Jurkat, Clone E6-1 (cell line): ENCODE measurements at regions not wholly inside any gene's neighbourhood (a gene's known extent, or its start where the extent isn't known, plus 50 kb on each side); places are given as distances from the start of the nearest gene placed in this dataset.

ENCODE experiments used
- DNase-seq: peaks from one replicate; pipeline ENCODE4 v3.0.0-alpha.2; 2011; ENCODE audit warnings: low read depth, low spot score
- H3K4me3 ChIP-seq: 2 replicates; pipeline ENCODE4 v1.5.1; 2011; ENCODE audit warnings: mild to moderate bottlenecking, low read length, control low read depth, moderate library complexity

DNA sequence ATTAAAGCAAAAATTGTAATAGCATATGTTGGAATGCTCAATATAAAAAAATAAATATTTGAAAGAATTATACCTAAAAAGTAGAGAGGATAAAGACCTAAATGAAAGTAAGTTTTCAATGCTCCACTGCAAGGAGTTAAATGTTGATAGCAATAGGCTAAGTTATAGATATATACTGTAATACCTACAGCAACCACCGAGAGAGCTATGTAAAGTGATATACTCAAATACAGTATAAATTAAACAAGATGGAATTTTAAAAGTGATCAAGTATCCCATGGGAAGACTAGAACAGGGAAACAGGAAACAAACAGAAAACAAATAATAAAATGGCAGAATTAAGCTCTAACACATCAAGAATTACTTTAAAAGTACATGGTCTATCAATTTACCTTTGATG lies 73.9 kb downstream of the CASP3 start:
- no peak for DNase-seq

DNA sequence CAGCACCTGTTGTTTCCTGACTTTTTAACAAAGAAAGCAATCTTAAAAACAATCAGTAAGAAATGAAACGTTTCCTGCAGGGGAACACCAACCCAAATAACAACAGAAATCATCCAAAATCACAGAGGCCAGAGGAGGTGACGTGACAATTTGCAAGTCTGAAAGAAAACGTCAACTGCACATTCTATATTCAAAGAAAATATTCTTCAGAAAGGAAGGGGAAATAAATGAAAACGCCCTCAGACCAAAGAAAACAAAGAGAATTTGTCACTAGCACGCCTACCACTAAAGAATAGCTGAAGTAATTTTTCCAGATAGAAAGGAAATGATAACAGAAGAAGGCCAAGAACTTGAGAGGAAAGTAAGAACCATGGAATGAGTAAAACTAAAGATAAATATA lies 74.4 kb downstream of the CASP3 start:
- H3K4me3 ChIP-seq, result no peak overlapping the region
- no peak for DNase-seq

More for the DNA sequence above, 73.9 kb downstream of the CASP3 start:
- no peak overlapping the region for H3K4me3 ChIP-seq

- DNase-seq, result no peak
- H3K4me3 ChIP-seq, result no peak overlapping the region
These were observed 75.5 kb downstream of the CASP3 start for GRCh38 chr4:184573701-184574100.

GRCh38 chr4:184568770-184569169 lies 80.5 kb downstream of the CASP3 start:
- no peak overlapping the region for H3K4me3 ChIP-seq
- DNase-seq, result no peak

- H3K4me3 ChIP-seq, result no peak overlapping the region
- no peak for DNase-seq
These were observed 85.6 kb downstream of the CASP3 start for GRCh38 chr4:184563621-184564020.

- peak; percentile 48 for DNase-seq
- H3K4me3 ChIP-seq, result no peak overlapping the region
These were observed 84.6 kb upstream of the IRF2 start for GRCh38 chr4:184558996-184559395.

GRCh38 chr4:184553891-184554290 lies 79.5 kb upstream of the IRF2 start:
- no peak for DNase-seq
- no peak overlapping the region for H3K4me3 ChIP-seq

DNA sequence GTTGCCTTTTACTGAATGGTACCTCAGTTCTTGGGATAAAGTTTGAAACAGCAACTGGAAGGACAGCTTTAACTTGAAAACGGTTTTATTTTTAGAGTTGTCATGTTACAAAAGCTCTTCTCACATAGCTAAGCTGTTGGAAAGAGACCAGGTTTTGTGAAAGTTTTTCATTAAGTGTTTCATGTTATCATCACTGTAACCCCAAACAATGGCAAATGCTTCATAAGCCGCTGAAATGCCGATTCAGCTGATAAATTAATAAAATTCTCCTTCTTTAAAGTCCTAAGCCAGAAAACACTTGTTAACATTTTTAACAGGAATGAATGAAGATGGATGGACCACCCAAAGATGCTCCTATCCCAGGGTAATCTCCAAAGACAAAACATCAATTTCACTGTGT lies 76.1 kb upstream of the IRF2 start:
- no peak for DNase-seq
- H3K4me3 ChIP-seq, result no peak overlapping the region

GRCh38 chr4:184548648-184549341 lies 74.4 kb upstream of the IRF2 start:
- no peak overlapping the region for H3K4me3 ChIP-seq

DNA sequence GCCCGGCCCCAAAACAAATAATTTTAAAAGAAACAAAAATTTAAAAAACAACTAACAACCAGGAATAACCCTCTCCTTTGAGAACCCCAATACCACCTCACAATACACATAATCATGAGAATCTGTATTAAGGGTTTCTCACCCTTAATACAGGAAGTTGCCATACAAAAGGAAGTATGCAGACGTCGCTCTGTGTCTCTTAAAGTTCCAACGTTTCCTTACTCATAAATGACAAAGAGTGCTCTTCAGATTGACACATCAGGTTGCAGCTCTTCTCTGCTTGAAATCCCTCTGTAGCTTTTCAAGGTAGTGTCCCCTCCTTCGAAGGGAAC lies 73.9 kb upstream of the IRF2 start:
- H3K4me3 ChIP-seq, result no peak overlapping the region

More at GRCh38 chr4:184548648-184549341, 74.4 kb upstream of the IRF2 start:
- DNase-seq, result no peak

GRCh38 chr4:184544788-184545409 lies 70.5 kb upstream of the IRF2 start:
- H3K4me3 ChIP-seq, result no peak overlapping the region
- DNase-seq, result no peak

More for the DNA sequence above, 73.9 kb upstream of the IRF2 start:
- DNase-seq, result no peak

GRCh38 chr4:184541907-184542306 lies 67.6 kb upstream of the IRF2 start:
- DNase-seq, result no peak
- H3K4me3 ChIP-seq, result no peak overlapping the region

- H3K4me3 ChIP-seq, result no peak overlapping the region
- no peak for DNase-seq
These were observed 66.0 kb upstream of the IRF2 start for GRCh38 chr4:184540307-184540706.

GRCh38 chr4:184538023-184538599 lies 63.8 kb upstream of the IRF2 start:
- peak; percentile 41 for DNase-seq
- H3K4me3 ChIP-seq, result peak overlapping the region; percentile 88

GRCh38 chr4:184537269-184538022 lies 63.1 kb upstream of the IRF2 start:
- H3K4me3 ChIP-seq, result peak overlapping the region; percentile 88
- peak; percentile 86 for DNase-seq

GRCh38 chr4:184536881-184537248 lies 62.5 kb upstream of the IRF2 start:
- H3K4me3 ChIP-seq, result peak overlapping the region; percentile 88
- no peak for DNase-seq

GRCh38 chr4:184536065-184536880 lies 61.9 kb upstream of the IRF2 start:
- no peak for DNase-seq
- peak overlapping the region; percentile 88 for H3K4me3 ChIP-seq

GRCh38 chr4:184534511-184535391 lies 60.4 kb upstream of the IRF2 start:
- peak; percentile 82 for DNase-seq
- H3K4me3 ChIP-seq, result peak overlapping the region; percentile 30
